ENCODE measurements at regions not wholly inside any gene's neighbourhood (a gene's known extent, or its start where the extent isn't known, plus 50 kb on each side); places are given as distances from the start of the nearest gene placed in this dataset.

DNA sequence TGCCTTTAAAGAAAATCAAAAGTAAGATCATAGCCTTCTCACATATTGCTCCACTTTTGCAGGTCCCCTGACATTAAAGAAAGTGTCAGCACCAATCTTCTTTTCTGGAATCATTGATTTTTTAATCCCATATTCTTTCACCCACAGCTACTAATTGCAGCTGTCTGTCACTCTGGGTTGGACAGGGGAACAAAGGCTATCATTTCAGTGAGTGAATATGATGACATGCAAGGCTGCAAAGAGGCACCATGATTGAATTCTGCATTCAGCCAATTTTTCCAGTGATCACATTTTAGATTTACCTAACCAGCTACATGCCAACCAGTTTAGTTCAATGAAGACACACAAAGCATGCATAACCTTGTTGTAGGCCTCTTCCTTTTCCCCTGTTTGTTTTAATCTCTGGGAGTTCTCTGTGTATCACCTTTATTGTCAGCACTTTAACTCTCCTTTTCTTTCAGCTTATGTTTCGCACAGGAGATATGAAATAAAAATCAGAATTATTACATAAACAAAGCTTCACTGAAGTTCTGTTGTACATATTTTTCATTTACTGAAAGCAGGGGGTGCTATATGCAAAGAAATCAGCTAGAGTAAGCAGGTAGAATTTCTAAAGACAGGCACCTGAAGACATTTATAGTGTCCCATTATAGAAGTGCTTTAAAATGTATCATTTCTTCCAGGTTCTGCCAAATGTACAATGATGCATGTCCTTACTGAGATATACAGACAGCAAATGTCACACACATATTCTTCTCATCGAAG is 584.8 kb downstream of the PLA2G4A start:
- DNase-seq (ENCODE audit: low spot score) (no peak), ATAC-seq (no peak)

DNA sequence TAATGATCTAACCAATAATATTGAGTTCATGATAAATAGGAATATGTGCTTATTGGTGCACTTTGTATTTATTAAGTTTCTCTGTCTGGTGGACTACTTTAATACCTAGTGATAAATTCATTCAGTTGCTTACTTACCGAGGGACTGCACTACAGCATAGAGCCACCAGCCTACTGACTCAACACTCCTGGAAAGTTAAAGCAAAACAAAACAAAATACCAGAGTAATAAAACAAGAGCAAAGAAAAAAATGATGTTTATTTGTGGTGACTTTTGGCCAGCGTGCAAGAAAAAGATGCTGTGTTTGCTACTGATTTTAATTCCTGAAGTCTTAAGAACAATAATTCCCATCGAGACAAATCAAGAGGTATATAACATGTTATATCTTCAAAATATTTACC is 586.3 kb downstream of the PLA2G4A start:
- DNase-seq (ENCODE audit: low spot score) (no peak), ATAC-seq (no peak)

DNA sequence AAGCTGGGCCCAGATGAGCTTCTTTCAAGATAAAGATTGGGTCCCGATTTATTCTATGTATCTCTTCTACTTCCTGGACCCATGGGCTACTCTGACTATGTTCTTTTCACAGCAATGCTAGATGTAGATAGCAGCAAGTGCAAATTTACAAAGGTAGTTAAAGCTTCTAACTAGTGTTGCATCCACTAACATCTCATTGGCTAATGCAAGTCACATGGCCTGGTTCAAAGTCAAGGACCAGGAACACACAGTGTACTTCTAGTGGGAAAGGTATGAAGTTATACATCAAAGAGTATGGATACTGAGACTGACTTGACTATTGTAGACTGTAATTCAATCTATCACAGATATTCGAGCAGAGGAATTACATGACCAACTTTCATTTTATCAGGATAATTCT is 588.8 kb downstream of the PLA2G4A start:
- DNase-seq (ENCODE audit: low spot score) (no peak), ATAC-seq (no peak)

DNA sequence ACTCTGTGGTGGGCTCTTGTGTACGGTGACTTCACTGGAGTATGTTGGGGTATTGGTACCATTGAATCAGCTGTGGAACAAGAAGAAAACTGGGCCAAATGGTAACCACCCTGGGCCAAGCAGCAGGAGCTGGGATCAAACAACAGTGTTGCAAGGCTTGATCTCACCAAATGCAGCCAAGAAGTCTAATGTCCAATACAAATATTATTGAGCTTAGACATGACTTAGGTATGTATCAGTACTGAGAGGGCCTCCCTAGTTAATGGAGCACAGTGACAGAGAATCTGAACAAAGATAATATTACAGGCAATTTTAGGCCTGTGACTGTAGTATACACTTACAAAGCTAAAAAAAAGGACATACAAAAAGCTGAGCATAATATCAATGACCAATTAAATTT is 604.8 kb downstream of the PLA2G4A start:
- ATAC-seq = no peak
- DNase-seq (ENCODE audit: low spot score) = no peak

DNA sequence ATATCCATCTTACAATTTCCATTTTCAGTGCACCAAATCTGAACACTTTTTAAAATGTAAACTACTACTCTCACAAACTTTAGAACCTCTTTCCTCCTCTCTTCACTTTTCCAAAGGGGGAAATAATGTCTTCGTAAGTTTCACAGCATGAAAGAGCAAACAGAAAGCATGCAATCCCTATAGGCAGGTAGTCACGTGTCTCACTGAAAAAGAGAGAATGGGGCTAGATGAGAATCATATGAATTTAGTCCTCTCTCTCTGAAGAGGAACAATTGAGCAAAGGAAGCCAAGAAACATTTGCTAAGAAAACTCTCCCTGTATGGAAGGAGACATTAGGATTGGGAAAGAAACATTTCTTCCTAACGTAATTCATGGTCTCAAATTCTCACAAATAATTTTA is 613.9 kb downstream of the PLA2G4A start:
- ATAC-seq = no peak
- DNase-seq (ENCODE audit: low spot score) = no peak

DNA sequence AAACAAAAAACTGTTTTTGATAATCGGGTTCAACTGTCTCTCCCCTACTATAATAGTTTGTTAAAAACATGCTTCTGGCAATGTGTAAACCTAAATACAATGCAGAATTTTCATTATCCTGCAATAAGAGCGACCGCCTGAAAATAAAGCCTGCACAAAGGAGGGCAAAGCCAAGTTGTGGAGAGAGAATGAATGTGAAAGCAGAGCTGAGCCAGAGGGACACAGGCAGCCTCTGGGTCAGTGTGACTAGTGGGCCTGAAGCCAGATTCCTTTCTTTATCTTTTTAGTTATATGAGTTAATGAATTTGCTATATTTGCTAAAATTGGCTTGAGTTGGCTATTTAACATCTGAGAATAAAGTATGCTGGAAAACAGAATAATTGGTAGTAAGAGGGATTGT is 615.2 kb downstream of the PLA2G4A start:
- DNase-seq (ENCODE audit: low spot score) (no peak), ATAC-seq (no peak)

DNA sequence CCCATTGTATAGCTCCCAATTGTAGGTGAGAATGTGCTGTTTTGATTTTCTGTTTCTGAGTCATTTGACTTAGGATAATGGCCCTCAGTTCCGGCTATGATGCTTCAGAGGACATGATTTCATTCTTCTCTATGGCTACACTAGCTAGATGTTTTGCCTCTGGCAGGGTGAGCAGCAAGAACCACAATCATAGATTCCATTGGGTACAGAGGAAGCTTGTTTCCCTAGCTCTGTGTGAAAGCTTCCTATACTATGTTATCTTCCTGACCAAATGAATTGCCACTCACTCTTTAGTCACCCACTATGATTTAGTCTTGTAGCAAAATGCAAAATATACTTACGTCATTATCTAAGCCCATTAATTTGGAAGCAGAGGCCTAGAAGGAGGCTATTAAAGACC is 616.3 kb downstream of the PLA2G4A start:
- no peak for DNase-seq (ENCODE audit: low spot score)
- ATAC-seq = no peak

DNA sequence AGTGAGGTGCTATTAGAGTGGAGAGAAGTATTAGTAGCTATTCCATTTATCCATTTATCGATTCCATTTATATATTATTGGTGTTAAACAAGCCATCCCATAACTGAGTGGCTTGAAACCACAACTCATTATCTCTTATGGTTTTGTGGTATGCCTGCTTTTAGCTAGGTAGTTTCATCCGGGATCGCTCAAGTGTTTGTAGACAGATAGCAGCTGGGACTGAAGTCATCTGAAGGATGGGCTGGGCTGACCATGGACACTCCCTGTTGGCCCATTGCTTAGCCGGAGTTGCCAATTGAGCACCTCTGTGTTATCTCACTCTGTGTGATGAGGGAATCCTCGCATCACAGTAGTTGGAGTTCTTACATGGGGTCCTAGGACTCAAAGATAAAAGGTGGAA is 622.5 kb downstream of the PLA2G4A start:
- DNase-seq (ENCODE audit: low spot score) (no peak), ATAC-seq (no peak)

DNA sequence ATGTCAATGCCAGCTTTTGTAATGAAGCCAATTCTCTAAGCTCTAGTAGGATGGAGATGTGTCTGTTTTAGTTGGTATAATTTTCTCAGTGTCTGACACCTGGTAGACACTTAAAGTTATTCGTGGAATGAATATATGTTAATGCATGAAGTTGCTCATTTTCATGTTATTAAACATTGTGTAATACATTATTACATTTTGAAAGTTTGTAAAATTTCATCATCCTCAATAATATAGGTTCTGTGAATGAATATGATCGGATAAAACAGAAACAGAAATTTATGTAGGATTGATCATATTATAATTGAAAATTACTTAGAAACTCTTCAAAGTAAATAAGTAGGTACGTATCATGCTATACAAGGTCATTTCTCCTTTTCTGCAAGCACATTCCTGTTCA is 625.3 kb downstream of the PLA2G4A start:
- ATAC-seq (no peak), DNase-seq (ENCODE audit: low spot score) (no peak)

DNA sequence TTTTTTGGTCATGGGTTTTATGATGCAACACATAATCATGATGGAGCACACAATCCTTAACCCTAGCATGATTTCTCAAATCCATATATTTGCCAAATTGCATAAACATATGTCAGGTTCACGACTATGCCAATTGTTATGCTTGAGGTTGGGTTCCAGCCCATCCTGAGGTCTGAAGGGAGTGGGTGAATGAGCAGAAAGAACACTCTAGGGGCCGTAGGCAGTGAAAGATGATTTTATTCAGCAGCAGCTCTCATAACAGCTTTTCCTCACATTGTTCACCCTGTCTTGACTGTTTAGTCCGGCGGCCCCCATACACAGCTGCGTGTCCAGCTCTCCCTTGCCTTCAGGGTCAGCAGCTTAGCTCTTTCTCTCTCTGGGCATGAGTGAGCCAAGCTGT is 627.7 kb downstream of the PLA2G4A start:
- no peak for ATAC-seq

DNA sequence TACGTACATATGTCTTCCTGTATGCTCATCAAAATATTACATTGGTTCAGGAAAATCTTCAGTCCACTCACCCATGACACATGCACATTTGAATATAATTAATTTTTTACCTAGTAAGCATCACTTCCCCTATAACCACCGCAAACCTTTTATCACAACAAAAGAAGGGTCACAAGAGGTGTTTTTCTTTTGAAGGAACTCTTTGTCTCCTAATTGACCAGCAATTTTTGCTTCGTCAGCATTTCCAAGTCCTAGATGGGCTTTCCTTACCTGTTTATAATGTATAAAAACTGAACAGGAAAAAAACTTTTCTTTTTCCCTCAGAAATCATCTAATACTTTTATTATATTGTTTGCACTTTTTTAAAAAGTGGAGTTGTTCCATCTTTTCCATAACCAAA is 631.3 kb downstream of the PLA2G4A start:
- ATAC-seq (no peak), DNase-seq (ENCODE audit: low spot score) (no peak)

More for the DNA sequence above, 627.7 kb downstream of the PLA2G4A start:
- DNase-seq (ENCODE audit: low spot score) = no peak

DNA sequence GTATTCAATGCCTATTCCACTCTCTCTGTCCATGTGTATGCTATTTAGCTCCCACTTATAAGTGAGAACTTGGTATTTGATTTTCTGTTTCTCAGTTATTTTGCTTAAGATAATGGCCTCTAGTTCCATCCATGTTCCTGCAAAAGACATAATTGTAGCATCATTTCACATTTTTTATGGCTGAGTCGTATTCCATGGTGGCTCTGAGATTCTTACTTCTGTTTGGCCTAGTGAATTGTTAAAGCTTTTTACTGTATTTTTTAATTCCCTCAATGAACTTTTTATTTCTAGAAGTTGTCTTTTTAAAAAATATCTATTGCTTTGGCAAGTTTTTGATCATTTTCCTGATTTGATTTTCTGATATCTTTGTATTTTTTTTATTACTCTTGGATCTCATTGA is 635.6 kb downstream of the PLA2G4A start:
- DNase-seq (ENCODE audit: low spot score) (no peak), ATAC-seq (no peak)

DNA sequence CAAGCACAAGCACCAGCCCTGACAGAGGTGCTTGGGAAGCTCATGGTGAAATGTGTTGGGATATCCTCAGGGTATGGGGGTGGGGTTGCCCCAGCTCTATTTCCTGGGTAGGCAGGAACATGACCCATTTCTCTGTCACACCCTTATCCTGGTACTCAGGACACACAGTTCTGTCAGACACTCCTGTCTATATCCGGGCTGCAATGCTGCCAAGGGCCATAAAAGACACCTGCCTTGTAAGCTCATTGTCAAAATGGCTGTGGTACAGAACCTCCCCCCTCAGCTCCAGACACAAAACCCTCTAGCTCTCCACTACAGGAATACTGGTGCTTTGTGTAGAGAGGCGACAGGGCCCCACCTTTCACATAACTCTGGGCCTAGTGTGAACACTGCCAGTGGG is 636.7 kb downstream of the PLA2G4A start:
- no peak for DNase-seq (ENCODE audit: low spot score)
- ATAC-seq = no peak

DNA sequence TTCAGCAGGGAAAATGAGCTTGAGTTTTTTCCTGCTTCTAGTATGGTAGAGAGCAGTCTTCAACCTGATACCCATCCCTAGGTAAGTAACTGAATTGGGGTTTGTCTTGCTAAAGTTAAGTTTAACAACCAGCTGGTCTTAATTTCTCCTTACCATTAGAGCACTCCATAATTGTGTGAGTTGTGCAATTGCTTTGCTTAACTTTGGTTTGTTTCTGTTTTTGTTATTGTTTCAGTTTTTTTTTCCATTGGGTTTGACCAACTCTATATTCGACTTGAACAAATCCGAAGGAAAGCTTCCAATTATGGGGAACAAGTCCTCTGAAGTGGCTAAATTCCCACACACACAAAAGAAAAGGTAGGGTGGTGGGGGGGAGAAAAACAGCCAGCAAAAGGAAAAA is 641.1 kb downstream of the PLA2G4A start:
- no peak for ATAC-seq

DNA sequence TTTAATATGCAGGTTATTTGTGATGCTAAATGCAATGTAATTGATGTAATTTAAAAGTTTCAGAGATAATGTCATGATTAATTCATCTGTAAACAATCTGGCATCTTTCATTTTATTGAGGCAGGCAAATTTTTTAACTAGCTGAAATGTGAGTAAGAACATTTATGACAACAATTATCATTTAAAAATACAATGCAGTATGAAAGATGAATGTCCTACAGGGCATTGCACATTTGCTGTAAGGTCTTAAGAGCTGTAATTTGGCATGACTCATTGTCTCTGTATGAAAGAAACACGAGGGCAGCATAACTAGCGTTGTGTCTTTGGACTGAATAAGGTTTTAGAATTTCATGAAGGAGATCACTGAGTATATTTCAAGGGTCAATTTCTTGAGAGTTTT is 642.8 kb downstream of the PLA2G4A start:
- ATAC-seq = no peak
- no peak for DNase-seq (ENCODE audit: low spot score)

More for the DNA sequence above, 641.1 kb downstream of the PLA2G4A start:
- no peak for DNase-seq (ENCODE audit: low spot score)

DNA sequence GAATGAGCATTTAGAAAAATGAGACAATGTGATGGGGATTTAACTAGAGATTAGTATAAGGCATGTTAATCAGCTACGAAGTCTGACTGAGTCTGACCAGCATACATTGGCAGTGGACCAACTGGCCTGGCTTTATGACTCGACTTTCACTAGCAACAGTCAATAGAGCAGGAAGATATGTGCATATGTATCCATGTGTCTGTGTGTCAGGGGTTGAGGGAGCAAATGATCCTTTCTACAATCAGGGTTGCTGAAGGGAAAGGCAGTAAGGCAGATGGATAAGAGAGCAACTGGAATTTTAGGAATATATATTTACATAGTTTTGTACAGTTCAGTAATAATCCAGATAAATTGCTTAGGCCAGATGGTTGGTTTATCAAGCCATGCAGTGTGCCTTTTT is 645.6 kb downstream of the PLA2G4A start:
- ATAC-seq (no peak), DNase-seq (ENCODE audit: low spot score) (no peak)

DNA sequence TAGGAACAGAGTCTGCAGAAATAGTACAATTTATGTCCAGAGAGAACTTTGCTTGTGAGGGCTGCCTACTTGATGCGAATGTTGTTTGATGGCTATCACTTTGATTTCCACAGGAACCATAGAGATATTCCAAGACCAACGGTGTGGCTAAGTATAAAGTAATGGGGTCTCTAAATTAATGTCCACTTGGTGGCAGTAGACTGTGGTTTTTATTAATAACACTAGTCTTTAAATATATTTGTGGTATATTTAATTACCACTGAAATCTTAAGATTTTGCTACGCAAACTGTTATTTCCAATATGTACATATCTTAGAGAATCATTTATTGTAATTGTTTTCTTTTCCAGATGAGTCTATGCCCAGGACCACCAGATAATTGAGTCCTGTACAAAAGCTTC is 647.9 kb downstream of the PLA2G4A start:
- no peak for ATAC-seq
- no peak for DNase-seq (ENCODE audit: low spot score)

DNA sequence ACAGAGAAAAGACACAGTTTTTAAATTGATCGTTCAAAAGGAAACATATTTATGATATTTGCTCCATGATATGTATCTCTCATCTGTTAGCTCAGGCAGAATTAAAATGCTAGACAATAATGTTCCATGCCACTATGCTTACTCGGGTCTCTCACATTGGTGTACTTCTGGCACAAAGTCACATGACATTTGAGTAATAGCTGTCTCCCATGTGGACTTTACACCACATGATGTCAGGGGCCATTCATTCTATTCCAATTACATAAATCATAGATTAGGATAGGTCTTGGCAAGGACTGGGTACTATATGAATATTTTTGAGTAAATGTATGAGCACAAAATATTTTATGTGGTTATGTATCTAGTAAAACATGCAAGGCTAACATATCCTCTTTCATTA is 648.4 kb downstream of the PLA2G4A start:
- ATAC-seq (peak; percentile 28), DNase-seq (ENCODE audit: low spot score) (no peak)

DNA sequence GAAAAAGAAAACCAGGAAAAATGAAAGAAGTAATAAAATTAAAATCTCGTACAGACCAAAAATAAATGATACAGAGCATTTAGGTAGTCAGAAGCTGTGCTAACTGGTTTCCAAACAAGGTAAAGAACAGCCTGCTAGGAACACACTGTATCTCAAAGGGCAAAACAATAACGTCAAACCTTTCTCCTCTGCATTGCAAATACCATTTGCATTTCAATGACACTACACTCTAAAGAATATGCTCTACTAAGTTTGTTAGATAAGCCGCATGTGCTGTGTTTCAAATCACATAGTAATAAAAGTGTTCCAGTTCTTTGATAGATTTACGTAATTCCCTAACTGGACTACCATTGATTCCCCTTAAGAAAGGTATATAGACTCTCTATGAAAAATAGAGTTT is 648.8 kb downstream of the PLA2G4A start:
- no peak for ATAC-seq

DNA sequence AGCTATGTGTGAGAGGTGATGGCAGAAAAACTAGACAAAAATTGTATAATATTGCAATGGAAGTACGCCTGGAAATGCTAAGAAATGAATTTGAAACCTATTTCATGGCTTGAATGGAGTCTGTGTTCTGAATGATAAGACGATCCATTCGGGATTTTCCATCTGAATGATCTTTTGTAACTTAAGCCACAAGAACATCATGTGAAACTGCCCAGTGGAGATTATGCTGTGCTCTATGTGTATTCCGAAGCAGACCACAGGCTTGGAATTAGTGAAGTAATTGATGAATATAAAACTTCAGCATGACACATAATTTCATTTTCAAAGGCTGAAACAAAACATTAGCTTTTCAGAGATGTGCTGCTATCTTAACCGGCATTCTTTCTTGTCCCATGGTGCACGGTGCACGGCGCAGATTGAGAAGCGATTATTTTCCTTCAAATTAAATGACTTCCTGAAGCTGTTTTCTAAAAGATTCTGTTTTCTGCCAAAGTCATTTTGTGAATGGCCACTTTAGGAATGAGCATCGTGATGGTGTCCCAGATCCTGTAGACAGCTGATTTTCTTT is 652.9 kb downstream of the PLA2G4A start:
- ATAC-seq (no peak), DNase-seq (ENCODE audit: low spot score) (no peak)

More for the DNA sequence above, 648.8 kb downstream of the PLA2G4A start:
- no peak for DNase-seq (ENCODE audit: low spot score)

DNA sequence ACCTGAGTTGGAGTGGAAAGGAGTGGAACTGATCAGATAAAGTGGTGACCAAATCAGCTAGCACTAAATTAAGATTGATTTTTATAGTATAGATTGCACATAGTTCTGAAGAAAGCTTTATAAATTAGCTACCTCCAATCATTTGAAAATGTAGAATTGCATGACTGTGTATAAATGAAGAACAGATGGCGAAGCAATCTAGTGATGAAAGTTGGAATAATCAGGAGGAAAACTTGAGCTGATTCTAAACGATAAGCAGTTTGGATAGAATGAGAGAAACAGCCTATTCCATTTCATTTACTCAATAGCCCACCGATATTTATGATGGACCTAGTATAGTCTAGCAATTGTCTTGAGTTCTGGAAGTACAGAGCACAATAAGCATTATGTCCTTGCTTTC is 661.5 kb downstream of the PLA2G4A start:
- DNase-seq (ENCODE audit: low spot score) (no peak), ATAC-seq (no peak)

DNA sequence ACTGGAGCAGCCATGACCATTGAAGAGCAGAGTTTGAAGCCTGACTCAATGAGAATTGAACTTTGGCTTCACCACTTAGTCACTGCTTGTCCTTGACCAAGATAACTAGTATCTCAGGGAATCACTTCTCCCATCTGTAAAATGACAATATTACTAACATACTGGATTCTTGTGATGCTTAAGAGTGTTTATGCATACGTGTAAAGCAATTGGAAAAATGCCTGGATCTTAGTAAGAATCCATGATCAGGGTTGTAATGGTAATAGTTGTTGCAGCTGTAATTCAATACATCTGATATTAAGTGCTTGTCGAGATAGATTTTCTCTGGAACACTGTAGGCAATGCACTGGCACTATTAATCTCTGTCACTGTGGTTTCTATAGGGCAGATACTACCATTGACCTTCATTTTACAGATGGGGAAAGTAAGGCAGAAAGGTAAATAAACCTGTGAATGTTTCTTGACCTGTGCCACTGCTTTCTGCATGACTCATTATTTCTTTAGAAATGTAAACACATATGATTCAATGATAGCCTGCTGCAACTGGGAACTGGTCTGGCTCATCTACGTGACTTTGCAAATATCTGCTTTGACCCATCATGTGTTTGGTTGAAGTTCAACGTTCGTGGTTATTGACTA is 662.5 kb downstream of the PLA2G4A start:
- DNase-seq (ENCODE audit: low spot score) (no peak), ATAC-seq (no peak)

DNA sequence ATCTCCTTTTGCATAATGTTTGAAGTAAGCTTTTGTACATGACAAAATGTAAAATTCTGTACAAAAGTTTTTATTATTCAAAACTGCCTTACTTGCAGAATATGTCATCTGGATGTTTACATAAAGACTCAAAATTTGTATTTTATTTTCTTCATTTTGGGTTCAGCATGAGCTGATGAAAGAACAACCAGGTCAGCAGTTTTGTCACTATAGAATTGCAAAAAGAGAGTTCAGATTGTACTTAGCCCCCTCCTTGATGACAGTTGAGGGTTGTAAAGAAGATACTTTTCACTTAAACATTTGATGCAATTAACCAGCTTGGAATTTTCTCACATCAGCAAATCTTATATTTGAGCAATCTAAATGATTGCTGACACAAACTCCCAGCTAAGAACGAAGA is 669.3 kb downstream of the PLA2G4A start:
- no peak for ATAC-seq
- no peak for DNase-seq (ENCODE audit: low spot score)

Data from left lobe of liver (tissue), 2 donors.